ENCODE measurements at regions not wholly inside any gene's neighbourhood (a gene's known extent, or its start where the extent isn't known, plus 50 kb on each side); places are given as distances from the start of the nearest gene placed in this dataset.

- TF ChIP-seq TAF7 (optimal IDR thresholded peaks at IDR 0.05; ENCODE audit: borderline replicate concordance, low read depth, low read length) = no peak
- TF ChIP-seq SP4 (IDR thresholded peaks at IDR 0.05; ENCODE audit: low read length) = no peak
- TF ChIP-seq EP300 (IDR thresholded peaks at IDR 0.05; ENCODE audit: borderline replicate concordance in 1 of 2, low read depth in 2 of 2, low read length in 2 of 2) = no peak
Observed at GRCh38 chr1:96130432-96130831, 591.2 kb upstream of the PTBP2 start (continued).

Data from H1 (cell line).